VCaP (cell line): ENCODE measurements at regions not wholly inside any gene's neighbourhood (a gene's known extent, or its start where the extent isn't known, plus 50 kb on each side); places are given as distances from the start of the nearest gene placed in this dataset.
A peak's percentile ranks its signal among the peaks of the same experiment; 100 is the strongest.
"Not testable (repeated sequence)": the region's sequence is repeated elsewhere in the genome, so short reads cannot be mapped to it uniquely, and the experiment has no call there.

Source experiments
- H3K27ac ChIP-seq: fragments of 450-650 bp; 2 replicates; pipeline ENCODE4 v1.5.1; 2017
- CTCF ChIP-seq: fragments of 450-650 bp; conservative IDR thresholded peaks from 2 replicates; pipeline ENCODE4 v1.5.1; 2017; ENCODE audit warnings: mild to moderate bottlenecking, moderate library complexity

GRCh38 chr4:56575820-56576429, 70.3 kb downstream of the ARL9 start:
- no peak overlapping the region for H3K27ac ChIP-seq
- TF ChIP-seq CTCF: peak; percentile 79

GRCh38 chr4:56592417-56592816, 86.8 kb downstream of the ARL9 start:
- H3K27ac ChIP-seq: not testable (repeated sequence)
